HG03108 (cell line): ENCODE measurements at regions not wholly inside any gene's neighbourhood (a gene's known extent, or its start where the extent isn't known, plus 50 kb on each side); places are given as distances from the start of the nearest gene placed in this dataset.

Experiments used
- ATAC-seq: cut with Tn5 transposase; IDR thresholded peaks from one replicate; pipeline ENCODE4 v1.9.1; 2021; ENCODE audit warnings: moderate library complexity; ENCODE audit not compliant: unreplicated experiment

- ATAC-seq: no peak
Measured at GRCh38 chr2:120620025-120620793, 115.5 kb upstream of the GLI2 start.

- ATAC-seq: no peak
Measured at GRCh38 chr2:120622159-120622869, 113.4 kb upstream of the GLI2 start.

- no peak for ATAC-seq
Measured at GRCh38 chr2:120622886-120623753, 112.5 kb upstream of the GLI2 start.

GRCh38 chr2:120624061-120624737 lies 111.5 kb upstream of the GLI2 start:
- no peak for ATAC-seq

- ATAC-seq: no peak
Measured at GRCh38 chr2:120624738-120625446, 110.8 kb upstream of the GLI2 start.

GRCh38 chr2:120625865-120626560 lies 109.7 kb upstream of the GLI2 start:
- no peak for ATAC-seq

GRCh38 chr2:120626566-120626965 lies 109.1 kb upstream of the GLI2 start:
- no peak for ATAC-seq

GRCh38 chr2:120628248-120628647 lies 107.4 kb upstream of the GLI2 start:
- ATAC-seq: no peak

GRCh38 chr2:120629241-120629895 lies 106.3 kb upstream of the GLI2 start:
- no peak for ATAC-seq

GRCh38 chr2:120630031-120630701 lies 105.5 kb upstream of the GLI2 start:
- no peak for ATAC-seq

GRCh38 chr2:120631236-120631635 lies 104.4 kb upstream of the GLI2 start:
- no peak for ATAC-seq

GRCh38 chr2:120631724-120632123 lies 103.9 kb upstream of the GLI2 start:
- ATAC-seq: no peak

- ATAC-seq: no peak
Measured at GRCh38 chr2:120632796-120633646, 102.6 kb upstream of the GLI2 start.

- no peak for ATAC-seq
Measured at GRCh38 chr2:120634533-120634932, 101.1 kb upstream of the GLI2 start.

- ATAC-seq: no peak
Measured at GRCh38 chr2:120635146-120635545, 100.5 kb upstream of the GLI2 start.

- ATAC-seq: no peak
Measured at GRCh38 chr2:120637847-120638246, 97.8 kb upstream of the GLI2 start.

GRCh38 chr2:120638450-120638849 lies 97.2 kb upstream of the GLI2 start:
- no peak for ATAC-seq

- no peak for ATAC-seq
Measured at GRCh38 chr2:120641366-120641771, 94.3 kb upstream of the GLI2 start.
